Muscle layer of colon (tissue), 2 donors: ENCODE measurements at regions not wholly inside any gene's neighbourhood (a gene's known extent, or its start where the extent isn't known, plus 50 kb on each side); places are given as distances from the start of the nearest gene placed in this dataset.

Source experiments
- H3K27ac ChIP-seq: one replicate; pipeline ENCODE4 v1.7.0; 2013; ENCODE audit warnings: low read depth, mild to moderate bottlenecking, low read length, moderate library complexity
- H3K27me3 ChIP-seq, 2 donors: one replicate each; pipeline ENCODE4 v1.7.0; 2013; ENCODE audit warnings: low read length in 2 of 2, mild to moderate bottlenecking in 2 of 2; ENCODE audit not compliant: insufficient read depth in 2 of 2, control insufficient read depth in 1 of 2
- H3K36me3 ChIP-seq: one replicate; pipeline ENCODE4 v1.7.0; 2013; ENCODE audit warnings: mild to moderate bottlenecking, low read length; ENCODE audit not compliant: insufficient read depth
- H3K4me1 ChIP-seq: one replicate; pipeline ENCODE4 v1.7.0; 2013; ENCODE audit warnings: mild to moderate bottlenecking, low read length; ENCODE audit not compliant: insufficient read depth
- H3K4me3 ChIP-seq, 2 donors: one replicate each; pipeline ENCODE4 v1.7.0; 2013; ENCODE audit warnings: low read length in 2 of 2, low read depth in 1 of 2, mild to moderate bottlenecking in 1 of 2, moderate library complexity in 1 of 2
- H3K9ac ChIP-seq: one replicate; pipeline ENCODE4 v1.7.0; 2013; ENCODE audit warnings: low read length
- H3K9me3 ChIP-seq: one replicate; pipeline ENCODE4 v1.7.0; 2013; ENCODE audit warnings: mild to moderate bottlenecking, low read length
- donor health status: abdominal sarcoma.
- donor health status: Adenocarcinoma of cecum.

GRCh38 chr5:29277642-29278041, 1915.8 kb upstream of the CDH6 start:
- no peaks in the 10 kb centered on the region for H3K9me3 ChIP-seq
- H3K27ac ChIP-seq = no peak overlapping the region
- no peaks in the 10 kb centered on the region for H3K36me3 ChIP-seq
- peaks cover 4% of the 10 kb centered on the region for H3K4me1 ChIP-seq
- H3K9ac ChIP-seq = no peak overlapping the region
- no peaks in the 10 kb centered on the region for H3K27me3 ChIP-seq
- no peak overlapping the region for H3K4me3 ChIP-seq

GRCh38 chr5:29276371-29276770, 1917.1 kb upstream of the CDH6 start:
- H3K9me3 ChIP-seq = no peaks in the 10 kb centered on the region
- peaks cover 4% of the 10 kb centered on the region for H3K4me1 ChIP-seq
- H3K36me3 ChIP-seq = no peaks in the 10 kb centered on the region
- H3K9ac ChIP-seq = no peak overlapping the region
- H3K27me3 ChIP-seq = no peaks in the 10 kb centered on the region
- no peak overlapping the region for H3K27ac ChIP-seq
- no peak overlapping the region for H3K4me3 ChIP-seq

GRCh38 chr5:29263915-29264351, 1929.6 kb upstream of the CDH6 start:
- no peaks in the 10 kb centered on the region for H3K9me3 ChIP-seq
- no peak overlapping the region for H3K9ac ChIP-seq
- no peaks in the 10 kb centered on the region for H3K27me3 ChIP-seq
- H3K4me1 ChIP-seq = no peaks in the 10 kb centered on the region
- no peak overlapping the region for H3K27ac ChIP-seq
- no peaks in the 10 kb centered on the region for H3K36me3 ChIP-seq
- no peak overlapping the region for H3K4me3 ChIP-seq

GRCh38 chr5:29262339-29263123, 1931.0 kb upstream of the CDH6 start:
- H3K36me3 ChIP-seq = no peaks in the 10 kb centered on the region
- no peak overlapping the region for H3K27ac ChIP-seq
- H3K9me3 ChIP-seq = no peaks in the 10 kb centered on the region
- H3K4me1 ChIP-seq = no peaks in the 10 kb centered on the region
- H3K4me3 ChIP-seq = no peak overlapping the region
- no peak overlapping the region for H3K9ac ChIP-seq
- no peaks in the 10 kb centered on the region for H3K27me3 ChIP-seq

GRCh38 chr5:29261213-29261612, 1932.3 kb upstream of the CDH6 start:
- Histone ChIP-seq H3K27me3 (no peaks in the 10 kb centered on the region), H3K27ac (no peak overlapping the region), H3K9me3 (no peaks in the 10 kb centered on the region), H3K36me3 (no peaks in the 10 kb centered on the region), H3K4me3 (no peak overlapping the region), H3K9ac (no peak overlapping the region), H3K4me1 (no peaks in the 10 kb centered on the region)

- H3K36me3 ChIP-seq = no peaks in the 10 kb centered on the region
- no peak overlapping the region for H3K27ac ChIP-seq
- H3K4me3 ChIP-seq = no peak overlapping the region
- no peaks in the 10 kb centered on the region for H3K27me3 ChIP-seq
- H3K9me3 ChIP-seq = no peaks in the 10 kb centered on the region
- no peaks in the 10 kb centered on the region for H3K4me1 ChIP-seq
- H3K9ac ChIP-seq = no peak overlapping the region
These were observed 1941.1 kb upstream of the CDH6 start for GRCh38 chr5:29252390-29252789.

- no peak overlapping the region for H3K4me3 ChIP-seq
- no peaks in the 10 kb centered on the region for H3K36me3 ChIP-seq
- H3K4me1 ChIP-seq = no peaks in the 10 kb centered on the region
- H3K27ac ChIP-seq = no peak overlapping the region
- H3K27me3 ChIP-seq = no peaks in the 10 kb centered on the region
- H3K9ac ChIP-seq = no peak overlapping the region
- no peaks in the 10 kb centered on the region for H3K9me3 ChIP-seq
These were observed 1946.0 kb upstream of the CDH6 start for GRCh38 chr5:29247346-29248028.

- Histone ChIP-seq H3K9me3 (no peaks in the 10 kb centered on the region), H3K4me3 (no peak overlapping the region), H3K27me3 (no peaks in the 10 kb centered on the region), H3K27ac (no peak overlapping the region), H3K36me3 (no peaks in the 10 kb centered on the region), H3K9ac (no peak overlapping the region), H3K4me1 (no peaks in the 10 kb centered on the region)
These were observed 1953.1 kb upstream of the CDH6 start for GRCh38 chr5:29240379-29240778.

- H3K36me3 ChIP-seq = no peaks in the 10 kb centered on the region
- no peak overlapping the region for H3K27ac ChIP-seq
- no peaks in the 10 kb centered on the region for H3K9me3 ChIP-seq
- H3K4me3 ChIP-seq = no peak overlapping the region
- H3K27me3 ChIP-seq = no peaks in the 10 kb centered on the region
- no peaks in the 10 kb centered on the region for H3K4me1 ChIP-seq
- no peak overlapping the region for H3K9ac ChIP-seq
These were observed 1953.9 kb upstream of the CDH6 start for GRCh38 chr5:29239606-29240005.

GRCh38 chr5:29238115-29238514, 1955.4 kb upstream of the CDH6 start:
- no peak overlapping the region for H3K27ac ChIP-seq
- H3K9me3 ChIP-seq = no peaks in the 10 kb centered on the region
- H3K36me3 ChIP-seq = no peaks in the 10 kb centered on the region
- H3K27me3 ChIP-seq = no peaks in the 10 kb centered on the region
- no peak overlapping the region for H3K4me3 ChIP-seq
- no peaks in the 10 kb centered on the region for H3K4me1 ChIP-seq
- no peak overlapping the region for H3K9ac ChIP-seq

- H3K36me3 ChIP-seq = no peaks in the 10 kb centered on the region
- no peaks in the 10 kb centered on the region for H3K27me3 ChIP-seq
- no peaks in the 10 kb centered on the region for H3K4me1 ChIP-seq
- no peaks in the 10 kb centered on the region for H3K9me3 ChIP-seq
- no peak overlapping the region for H3K4me3 ChIP-seq
- H3K27ac ChIP-seq = no peak overlapping the region
- H3K9ac ChIP-seq = no peak overlapping the region
These were observed 1962.3 kb upstream of the CDH6 start for GRCh38 chr5:29231154-29231553.

- no peak overlapping the region for H3K4me3 ChIP-seq
- no peak overlapping the region for H3K9ac ChIP-seq
- H3K4me1 ChIP-seq = no peaks in the 10 kb centered on the region
- no peaks in the 10 kb centered on the region for H3K36me3 ChIP-seq
- no peaks in the 10 kb centered on the region for H3K27me3 ChIP-seq
- H3K9me3 ChIP-seq = no peaks in the 10 kb centered on the region
- no peak overlapping the region for H3K27ac ChIP-seq
These were observed 1962.9 kb upstream of the CDH6 start for GRCh38 chr5:29230591-29230990.
